ENCODE measurements at regions not wholly inside any gene's neighbourhood (a gene's known extent, or its start where the extent isn't known, plus 50 kb on each side); places are given as distances from the start of the nearest gene placed in this dataset.

GRCh38 chr4:104818579-104818978, 323.9 kb upstream of the CXXC4 start:
- TF ChIP-seq SP1 (IDR thresholded peaks at IDR 0.05; ENCODE audit: low read depth, low read length), result no peak
- TF ChIP-seq TAF1 (IDR thresholded peaks at IDR 0.05; ENCODE audit: borderline replicate concordance, low read depth, low read length), result no peak
- TF ChIP-seq SUPT20H (IDR thresholded peaks at IDR 0.05; ENCODE audit: borderline replicate concordance, control insufficient read depth, low read depth, low read length), result no peak
- no peak for TF ChIP-seq ZBTB33 (IDR thresholded peaks at IDR 0.05)
- no peak for TF ChIP-seq RBBP5 (conservative IDR thresholded peaks at IDR 0.05)
- TF ChIP-seq TCF3 (IDR thresholded peaks at IDR 0.05; ENCODE audit: borderline replicate concordance, insufficient read depth, low read depth, low read length), result no peak

All from GM12878 (cell line).